AG10803 (cell line): ENCODE measurements at regions not wholly inside any gene's neighbourhood (a gene's known extent, or its start where the extent isn't known, plus 50 kb on each side); places are given as distances from the start of the nearest gene placed in this dataset.

ENCODE experiments used
- DNase-seq: peaks from one replicate; pipeline ENCODE4 v3.0.0; 2010; ENCODE audit warnings: low read depth
- H3K4me3 ChIP-seq: 2 replicates; pipeline ENCODE4 v1.5.1; 2011; ENCODE audit warnings: mild to moderate bottlenecking, low read length, control low read depth
- CTCF ChIP-seq: conservative IDR thresholded peaks from 2 replicates; pipeline ENCODE4 v1.5.1; 2011; ENCODE audit warnings: mild to moderate bottlenecking, low read length, control low read depth, inconsistent platforms

- no peak for DNase-seq
- no peak for TF ChIP-seq CTCF
- no peak overlapping the region for H3K4me3 ChIP-seq
Measured at GRCh38 chr3:151564261-151564660, 103.4 kb upstream of the IGSF10 start.

GRCh38 chr3:151563305-151563704, 102.4 kb upstream of the IGSF10 start:
- TF ChIP-seq CTCF, result no peak
- no peak for DNase-seq

GRCh38 chr3:151562891-151563290, 102.0 kb upstream of the IGSF10 start:
- no peak for DNase-seq
- no peak for TF ChIP-seq CTCF
- H3K4me3 ChIP-seq, result no peak overlapping the region

More at GRCh38 chr3:151563305-151563704, 102.4 kb upstream of the IGSF10 start:
- no peak overlapping the region for H3K4me3 ChIP-seq

- TF ChIP-seq CTCF, result no peak
- no peak overlapping the region for H3K4me3 ChIP-seq
- DNase-seq, result no peak
Measured at GRCh38 chr3:151561878-151562277, 101.0 kb upstream of the IGSF10 start.

- DNase-seq, result peak; percentile 62
- no peak overlapping the region for H3K4me3 ChIP-seq
Measured at GRCh38 chr3:151560738-151561137, 99.9 kb upstream of the IGSF10 start.

GRCh38 chr3:151559736-151560135, 98.9 kb upstream of the IGSF10 start:
- no peak overlapping the region for H3K4me3 ChIP-seq
- no peak for TF ChIP-seq CTCF
- DNase-seq, result no peak

More at GRCh38 chr3:151560738-151561137, 99.9 kb upstream of the IGSF10 start:
- no peak for TF ChIP-seq CTCF

- TF ChIP-seq CTCF, result no peak
- no peak overlapping the region for H3K4me3 ChIP-seq
- peak; percentile 43 for DNase-seq
Measured at GRCh38 chr3:151558661-151559060, 97.8 kb upstream of the IGSF10 start.
